A549 (cell line): ENCODE measurements at regions not wholly inside any gene's neighbourhood (a gene's known extent, or its start where the extent isn't known, plus 50 kb on each side); places are given as distances from the start of the nearest gene placed in this dataset.

Experiments used
- ATAC-seq, 2 experiments: fragments of 200-7000 bp in 1 of 2; fragments of >200 bp in 1 of 2; cut with Nextera tagmentation in 1 of 2; cut with Tn5 transposase in 1 of 2; 3 replicates each; pipeline versions ENCODE4 v1.8.0 to v1.9.1; 2018 to 2020; ENCODE audit warnings: mild to moderate bottlenecking in 1 of 2, moderate library complexity in 1 of 2
- CTCF ChIA-PET: fragments of 300-600 bp; sonication (Branson Sonifier 250); formaldehyde crosslinking; extraction: SDS; loops from one replicate; lab custom pipeline; 2021; ENCODE audit warnings: antibody characterized with exemption, inconsistent platforms; lab: Yijun Ruan, JAX
- POLR2A ChIA-PET: fragments of 350-600 bp; formaldehyde crosslinking; extraction: SDS; loops from one replicate; lab custom pipeline; 2021; ENCODE audit warnings: antibody characterized with exemption, inconsistent platforms; lab: Yijun Ruan, JAX
- DNase-seq, 2 experiments: peaks; one replicate each; pipeline versions ENCODE4 v3.0.0 to v3.0.0-alpha.2; 2011 to 2016; ENCODE audit warnings: low read depth in 1 of 2, low spot score in 1 of 2
- FAIRE-seq: peaks from 2 replicates; lab custom pipeline; 2011; peaks lifted over from hg19 to GRCh38; lab: Jason Lieb, UNC
- H3K27ac ChIP-seq, 2 experiments: fragments of >200 bp; sonication (Bioruptor Twin); formaldehyde crosslinking; 3 replicates each; pipeline ENCODE4 v1.5.1; 2016 to 2017
- H3K4me1 ChIP-seq: fragments of >200 bp; sonication (Bioruptor Twin); formaldehyde crosslinking; 3 replicates; pipeline ENCODE4 v1.6.1; 2016
- H3K4me2 ChIP-seq: fragments of >200 bp; sonication (Bioruptor Twin); formaldehyde crosslinking; 3 replicates; pipeline ENCODE4 v1.6.1; 2016
- H3K4me3 ChIP-seq: fragments of >200 bp; sonication (Bioruptor Twin); formaldehyde crosslinking; 3 replicates; pipeline ENCODE4 v1.5.1; 2016
- H3K9me3 ChIP-seq: fragments of >200 bp; sonication (Bioruptor Twin); formaldehyde crosslinking; 3 replicates; pipeline ENCODE4 v1.6.1; 2016
- BCL3 ChIP-seq: fragments of >200 bp; sonication (Bioruptor Twin); formaldehyde crosslinking; IDR thresholded peaks from 3 replicates; pipeline ENCODE4 v1.6.1; 2016
- CBX2 ChIP-seq: fragments of 200-600 bp; sonication (generic); IDR thresholded peaks from 2 replicates; pipeline ENCODE4 v1.6.1; 2016; ENCODE audit warnings: low read depth, mild to moderate bottlenecking, borderline replicate concordance
- CBX8 ChIP-seq: fragments of 200-600 bp; sonication (generic); IDR thresholded peaks from 2 replicates; pipeline ENCODE4 v1.6.1; 2016
- CHD2 ChIP-seq: fragments of 150-350 bp; IDR thresholded peaks from 2 replicates; pipeline ENCODE4 v1.6.1; 2014; ENCODE audit warnings: low read length; ENCODE audit not compliant: partially characterized antibody
- CTCF ChIP-seq: fragments of >200 bp; sonication (Bioruptor Twin); formaldehyde crosslinking; IDR thresholded peaks from 3 replicates; pipeline ENCODE4 v1.5.1; 2016
- E2F6 ChIP-seq: IDR thresholded peaks from 2 replicates; pipeline ENCODE4 v1.6.1; 2012; ENCODE audit warnings: low read depth, borderline replicate concordance
- EHF ChIP-seq: fragments of 250-450 bp; sonication (Bioruptor Pico); IDR thresholded peaks from 2 replicates; pipeline ENCODE4 v1.5.0; 2020; ENCODE audit warnings: mild to moderate bottlenecking
- EHMT2 ChIP-seq: fragments of 200-600 bp; sonication (generic); IDR thresholded peaks from 2 replicates; pipeline ENCODE4 v1.6.1; 2016; ENCODE audit warnings: antibody characterized with exemption, low read depth, mild to moderate bottlenecking, moderate library complexity
- FOSL2 ChIP-seq, 2 experiments: fragments of 450-650 bp in 1 of 2; fragments of >200 bp in 1 of 2; sonication (Bioruptor Twin) in 1 of 2; formaldehyde crosslinking; IDR thresholded peaks; 2 replicates each; pipeline versions ENCODE4 v1.5.0 to v1.6.1; 2016 to 2020; ENCODE audit warnings: mild to moderate bottlenecking in 1 of 2, moderate library complexity in 1 of 2
- HES2 ChIP-seq: fragments of >200 bp; sonication (Bioruptor Twin); formaldehyde crosslinking; IDR thresholded peaks from 2 replicates; pipeline ENCODE4 v1.6.1; 2016
- HOXB5 ChIP-seq: fragments of 250-450 bp; sonication (Bioruptor Pico); IDR thresholded peaks from 2 replicates; pipeline ENCODE4 v1.5.0; 2020; ENCODE audit warnings: mild to moderate bottlenecking, moderate library complexity
- JUNB ChIP-seq: fragments of >200 bp; sonication (Bioruptor Twin); formaldehyde crosslinking; IDR thresholded peaks from 2 replicates; pipeline ENCODE4 v1.6.1; 2016
- KDM5A ChIP-seq: fragments of 200-600 bp; sonication (generic); IDR thresholded peaks from 2 replicates; pipeline ENCODE4 v1.6.1; 2016; ENCODE audit warnings: antibody characterized with exemption, mild to moderate bottlenecking
- MAFK ChIP-seq: fragments of 450-650 bp; IDR thresholded peaks from 2 replicates; pipeline ENCODE4 v1.6.1; 2014; ENCODE audit not compliant: partially characterized antibody
- MAZ ChIP-seq: fragments of 150-350 bp; IDR thresholded peaks from 2 replicates; pipeline ENCODE4 v1.6.1; 2014; ENCODE audit warnings: antibody characterized with exemption, low read depth, low read length, borderline replicate concordance
- MYC ChIP-seq: IDR thresholded peaks from 2 replicates; pipeline ENCODE4 v1.6.1; 2012; ENCODE audit warnings: mild to moderate bottlenecking, inconsistent platforms, low read length, improper control_type of control experiment, borderline replicate concordance
- NFE2L2 ChIP-seq: fragments of 150-350 bp; conservative IDR thresholded peaks from 2 replicates; pipeline ENCODE4 v1.6.1; 2014; ENCODE audit warnings: low read length
- NPAS2 ChIP-seq: fragments of 250-450 bp; sonication (Bioruptor Pico); IDR thresholded peaks from 2 replicates; pipeline ENCODE4 v1.8.0; 2022; ENCODE audit warnings: mild to moderate bottlenecking, moderate library complexity, borderline replicate concordance
- NR3C1 ChIP-seq: fragments of >200 bp; sonication (Bioruptor Twin); formaldehyde crosslinking; IDR thresholded peaks from 3 replicates; pipeline ENCODE4 v1.6.1; 2017
- PHF8 ChIP-seq: fragments of 200-600 bp; sonication (generic); IDR thresholded peaks from 2 replicates; pipeline ENCODE4 v1.6.1; 2016; ENCODE audit warnings: low read depth, mild to moderate bottlenecking, antibody characterized with exemption, moderate library complexity, borderline replicate concordance
- RAD21 ChIP-seq, 2 experiments: fragments of >200 bp in 1 of 2; sonication (Bioruptor Twin) in 1 of 2; formaldehyde crosslinking in 1 of 2; IDR thresholded peaks in 1 of 2; conservative IDR thresholded peaks in 1 of 2; 2 replicates in 1 of 2; 3 replicates in 1 of 2; pipeline ENCODE4 v1.6.1; 2012 to 2018; ENCODE audit warnings: inconsistent platforms in 1 of 2
- TP53 ChIP-seq: fragments of 250-450 bp; sonication (Bioruptor Pico); IDR thresholded peaks from 2 replicates; pipeline ENCODE4 v1.5.0; 2021; ENCODE audit warnings: mild to moderate bottlenecking, moderate library complexity
- USF2 ChIP-seq: fragments of 450-650 bp; IDR thresholded peaks from 2 replicates; pipeline ENCODE4 v1.6.1; 2014; ENCODE audit warnings: antibody characterized with exemption
- ZNF302 ChIP-seq: fragments of 250-450 bp; sonication (Bioruptor Pico); IDR thresholded peaks from 2 replicates; pipeline ENCODE4 v1.9.0; 2021; ENCODE audit warnings: inconsistent platforms, mild to moderate bottlenecking, moderate library complexity
- ZSCAN20 ChIP-seq: fragments of 250-450 bp; sonication (Bioruptor Pico); IDR thresholded peaks from 2 replicates; pipeline ENCODE4 v1.8.0; 2022; ENCODE audit warnings: mild to moderate bottlenecking, moderate library complexity
- WGBS: methylation state at CpG from one replicate; pipeline ENCODE4 v1.1.6; 2017; ENCODE audit errors: missing lambda C conversion rate; 5-methylcytosine and 5-hydroxymethylcytosine counted together

- Histone ChIP-seq H3K4me2 (no peak overlapping the region), H3K4me3 (no peak overlapping the region), H3K27ac (no peak overlapping the region), H3K4me1 (no peaks in the 10 kb centered on the region), H3K9me3 (no peaks in the 10 kb centered on the region)
- TF ChIP-seq ZSCAN20 (CRISPR knock-in tag): no peak
- TF ChIP-seq USF2: no peak
- TF ChIP-seq FOSL2 (IDR thresholded peaks at IDR 0.05): no peak
- TF ChIP-seq FOSL2 (CRISPR knock-in tag; IDR thresholded peaks at IDR 0.05): no peak
- no peak for TF ChIP-seq CBX8
- TF ChIP-seq JUNB: no peak
- TF ChIP-seq ZNF302: no peak
- no peak for TF ChIP-seq EHMT2
- TF ChIP-seq MAZ: no peak
- ChIA-PET POLR2A (no interaction called here), CTCF (no interaction called here)
- ATAC-seq: no peak
- 79% methylated on average over 1 of the region's 1 CpG for WGBS
- peak; percentile 93 for FAIRE-seq
- no peak for DNase-seq
Observed at GRCh38 chrX:150074175-150074574, 135.9 kb upstream of the EOLA2 start.

GRCh38 chrX:150080497-150080896 is 142.2 kb upstream of the EOLA2 start:
- TF ChIP-seq ZSCAN20 (CRISPR knock-in tag) (no peak), E2F6 (no peak), EHF (no peak), NPAS2 (CRISPR knock-in tag) (no peak), JUNB (no peak), BCL3 (no peak), HES2 (no peak), NR3C1 (no peak), MAFK (no peak), CTCF (no peak), MYC (no peak), USF2 (no peak), KDM5A (no peak)
- TF ChIP-seq, all 56 proteins: peak for 0
- no peak overlapping the region for H3K27ac ChIP-seq
- WGBS: 79% methylated on average over 2 of the region's 2 CpGs
- DNase-seq: no peak
- no peak overlapping the region for H3K4me2 ChIP-seq
- POLR2A ChIA-PET: no interaction called here
- no peak overlapping the region for H3K4me3 ChIP-seq
- no peak for FAIRE-seq
- no peaks in the 10 kb centered on the region for H3K9me3 ChIP-seq
- CTCF ChIA-PET: interaction anchor here (1.0 kb wide), 1 partner anchor 18 kb away, joined by 3 read pairs; no protein-coding TSS in a partner anchor
- peaks cover 15% of the 10 kb centered on the region for H3K4me1 ChIP-seq
- ATAC-seq: no peak

GRCh38 chrX:150081076-150081475 is 142.8 kb upstream of the EOLA2 start:
- Histone ChIP-seq H3K4me1 (peaks cover 21% of the 10 kb centered on the region), H3K4me2 (no peak overlapping the region), H3K4me3 (no peak overlapping the region), H3K9me3 (no peaks in the 10 kb centered on the region), H3K27ac (no peak overlapping the region)
- DNase-seq: no peak
- CTCF ChIA-PET: no interaction called here
- no peak for ATAC-seq
- POLR2A ChIA-PET: no interaction called here
- WGBS: 74% methylated on average over 3 of the region's 3 CpGs
- FAIRE-seq: no peak
- TF ChIP-seq MAFK (no peak), FOSL2 (IDR thresholded peaks at IDR 0.05) (no peak), FOSL2 (CRISPR knock-in tag; IDR thresholded peaks at IDR 0.05) (no peak), USF2 (no peak), CBX2 (no peak), PHF8 (no peak), CHD2 (no peak), HOXB5 (CRISPR knock-in tag) (no peak), NFE2L2 (no peak), TP53 (CRISPR knock-in tag) (no peak), RAD21 (conservative IDR thresholded peaks at IDR 0.05 in 1 of 2, IDR thresholded peaks at IDR 0.05 in 1 of 2) (no peak), CTCF (no peak)
